NCI-H345 (cell line): ENCODE measurements at regions not wholly inside any gene's neighbourhood (a gene's known extent, or its start where the extent isn't known, plus 50 kb on each side); places are given as distances from the start of the nearest gene placed in this dataset.

Source experiments
- DNase-seq: peaks from one replicate; lab custom pipeline; 2025; lab: John Stamatoyannopoulos, UW

DNA sequence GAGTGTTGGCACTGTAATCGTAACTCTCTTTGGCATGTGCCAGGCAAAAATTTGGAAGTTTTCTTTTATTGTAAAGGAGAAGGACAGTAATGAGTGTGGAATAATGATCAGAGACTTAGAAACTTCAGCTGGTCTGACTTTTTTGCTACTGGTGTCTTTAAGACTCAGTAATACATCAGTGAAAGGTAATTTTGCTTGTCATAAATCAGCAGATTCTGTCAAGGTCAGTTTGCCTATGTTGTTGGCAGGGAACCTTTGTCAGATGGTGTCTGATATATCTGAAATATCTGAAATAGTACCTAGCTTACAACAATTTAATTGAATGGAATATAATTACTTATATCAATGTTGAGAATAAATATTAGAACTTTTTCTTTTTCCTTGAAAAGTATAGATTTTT, 516.9 kb downstream of the LRFN5 start:
- DNase-seq: no peak

DNA sequence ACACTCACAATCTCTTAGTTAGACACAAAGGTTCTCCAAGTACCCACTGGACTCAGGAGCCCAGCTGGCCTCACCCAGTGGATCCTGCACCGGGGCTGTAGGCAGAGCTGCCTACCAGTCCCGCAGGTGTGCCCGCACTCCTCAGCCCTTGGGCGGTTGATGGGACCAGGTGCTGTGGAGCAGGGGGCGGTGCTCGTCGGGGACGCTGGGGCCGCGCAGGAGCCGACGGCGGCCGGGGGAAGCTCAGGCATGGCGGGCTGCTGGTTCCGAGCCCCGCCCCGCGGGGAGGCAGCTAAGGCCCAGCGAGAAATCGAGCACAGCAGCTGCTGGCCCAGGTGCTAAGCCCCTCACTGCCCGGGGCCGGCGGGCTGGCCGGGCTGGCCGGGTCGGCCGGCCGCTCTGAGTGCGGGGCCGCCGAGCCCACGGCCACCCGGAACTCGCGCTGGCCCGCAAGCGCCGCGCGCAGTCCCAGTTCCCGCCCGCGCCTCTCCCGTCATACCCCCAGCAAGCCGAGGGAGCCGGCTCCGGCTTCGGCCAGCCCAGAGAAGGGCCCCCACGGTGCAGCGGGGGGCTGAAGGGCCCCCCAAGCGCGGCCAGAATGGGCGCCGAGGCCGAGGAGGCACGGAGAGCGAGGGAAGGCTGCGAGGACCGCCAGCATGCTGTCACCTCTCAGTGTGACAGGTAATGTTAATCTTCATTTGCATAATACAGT, 506.8 kb downstream of the LRFN5 start:
- no peak for DNase-seq

DNA sequence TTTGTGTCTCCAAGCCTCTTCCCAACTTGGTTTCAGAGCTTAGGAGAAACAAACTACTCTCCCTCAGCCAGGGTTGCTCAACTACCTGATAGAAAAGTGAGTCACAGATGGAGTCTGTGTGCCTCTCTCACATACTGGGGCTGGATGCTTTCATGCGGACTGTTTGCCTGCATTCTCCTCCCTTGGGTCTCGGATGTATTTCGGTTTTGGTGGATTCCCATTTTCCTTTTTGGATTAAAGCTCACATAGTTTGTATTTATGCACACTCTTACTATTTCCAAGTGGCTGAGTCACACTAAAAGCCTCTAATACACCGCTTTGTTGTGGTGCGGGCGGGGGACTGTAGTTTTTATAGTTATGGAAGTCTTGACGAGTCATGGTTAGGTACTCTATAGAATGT, 505.4 kb downstream of the LRFN5 start:
- no peak for DNase-seq

DNA sequence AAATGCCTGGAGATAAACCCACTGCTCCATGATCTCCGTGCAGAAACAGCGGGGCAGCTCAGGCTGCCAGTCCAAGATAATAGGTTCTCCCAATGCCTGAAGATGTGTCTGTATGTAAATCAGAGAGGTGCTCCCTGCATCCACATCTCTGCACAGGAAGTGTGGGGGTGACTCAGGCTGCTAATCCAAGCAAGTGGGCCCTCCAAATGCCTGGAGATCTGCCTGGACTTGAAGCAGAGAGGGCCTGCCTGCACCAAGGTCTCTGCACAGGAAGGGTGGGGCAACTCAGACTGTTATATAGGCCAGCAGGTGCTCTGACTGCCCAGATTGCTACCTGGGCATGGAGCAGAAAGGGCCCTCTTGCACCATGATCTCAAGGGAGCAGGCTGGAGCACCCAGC, 504.7 kb downstream of the LRFN5 start:
- DNase-seq: no peak

DNA sequence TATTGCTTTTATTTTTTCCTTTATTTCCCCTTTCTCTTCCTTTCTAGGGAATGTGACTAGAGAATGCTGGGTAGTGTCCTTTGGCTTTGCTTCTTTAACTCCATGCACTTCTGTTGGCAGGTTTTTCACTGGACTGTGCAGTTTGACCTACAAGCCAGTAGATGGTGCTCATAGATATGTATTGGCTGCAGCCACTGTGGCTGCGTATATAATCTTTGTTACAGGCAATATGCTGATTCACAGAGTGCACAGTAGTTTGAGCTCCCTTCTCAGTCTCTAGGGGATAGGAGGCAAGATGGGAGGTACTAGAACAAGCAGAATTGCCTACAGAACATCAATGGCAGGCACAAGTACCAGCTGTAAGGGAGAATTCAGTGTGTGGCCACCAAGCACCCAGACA, 503.5 kb downstream of the LRFN5 start:
- DNase-seq: no peak

DNA sequence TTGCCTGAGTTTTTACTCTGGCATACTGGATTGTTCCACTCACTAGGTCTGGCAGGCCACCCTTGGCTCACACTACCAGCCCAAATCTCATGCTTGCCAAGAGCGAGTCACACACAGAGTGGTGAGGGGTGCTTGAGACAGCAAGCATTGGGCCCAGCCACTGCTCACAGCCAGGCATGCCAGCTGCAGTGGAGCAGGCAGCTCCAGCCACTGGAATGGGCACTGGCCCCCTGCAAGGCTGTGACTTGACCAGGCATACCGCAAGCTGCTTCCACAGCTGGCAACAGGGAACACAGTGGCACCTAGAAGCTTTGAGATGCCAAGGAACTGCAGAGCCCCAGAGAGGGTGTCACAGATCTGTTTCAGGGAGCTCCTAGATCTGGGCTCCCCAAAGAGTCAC, 488.5 kb downstream of the LRFN5 start:
- no peak for DNase-seq

DNA sequence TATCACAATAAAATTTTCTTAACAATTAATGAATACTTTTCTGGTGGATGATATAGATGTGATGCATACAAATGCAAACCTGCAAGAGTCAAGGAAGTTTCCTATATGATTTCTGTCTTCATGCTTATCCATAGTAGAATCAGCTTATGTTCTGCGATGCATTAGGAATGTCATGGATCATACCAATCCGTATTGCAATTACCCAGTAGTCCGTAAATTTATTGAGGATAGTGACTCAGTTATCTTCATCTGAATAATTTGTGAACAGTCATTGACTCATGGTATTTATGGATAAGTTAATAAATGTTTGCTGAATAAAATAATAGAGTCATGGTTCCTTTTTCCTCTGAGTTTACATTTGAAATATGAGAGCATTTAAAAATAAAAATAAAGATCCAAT, 483.4 kb downstream of the LRFN5 start:
- DNase-seq: no peak

DNA sequence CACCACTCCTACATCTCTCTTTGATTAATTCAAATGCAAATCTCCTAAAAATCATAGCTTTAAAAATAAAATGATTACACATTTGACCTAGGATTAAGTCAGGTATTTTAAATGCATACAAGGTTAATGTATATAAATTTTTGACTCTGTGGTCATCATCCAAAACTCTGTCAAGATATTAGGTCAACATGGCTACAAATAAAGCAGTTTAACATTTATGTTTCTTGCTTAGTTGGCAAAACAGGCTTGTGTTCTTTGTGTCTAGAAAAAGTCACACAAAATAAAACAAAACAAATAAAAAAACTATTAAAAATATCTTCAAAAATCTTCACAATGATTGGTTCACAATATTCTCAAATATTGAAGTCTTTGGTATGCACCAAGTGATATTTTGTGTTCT, 473.2 kb downstream of the LRFN5 start:
- no peak for DNase-seq

DNA sequence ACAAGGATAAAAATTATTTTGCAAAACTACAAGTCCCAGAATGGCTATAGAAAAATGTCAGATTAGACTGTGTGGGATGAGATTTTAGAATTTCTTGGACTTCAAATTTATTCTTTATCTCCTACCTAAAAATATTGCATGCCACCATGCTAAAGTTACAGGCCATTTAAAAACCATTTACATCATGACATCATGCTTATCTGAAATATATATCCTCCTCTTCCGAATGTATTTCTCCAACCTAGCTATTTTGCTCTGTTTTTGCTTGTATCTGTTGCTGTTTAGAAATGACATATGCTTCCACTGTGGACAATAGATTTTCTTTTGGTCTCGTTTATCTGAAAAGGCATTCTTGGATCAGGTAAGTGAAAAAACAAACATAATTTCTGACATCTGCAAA, 471.7 kb downstream of the LRFN5 start:
- DNase-seq: no peak

DNA sequence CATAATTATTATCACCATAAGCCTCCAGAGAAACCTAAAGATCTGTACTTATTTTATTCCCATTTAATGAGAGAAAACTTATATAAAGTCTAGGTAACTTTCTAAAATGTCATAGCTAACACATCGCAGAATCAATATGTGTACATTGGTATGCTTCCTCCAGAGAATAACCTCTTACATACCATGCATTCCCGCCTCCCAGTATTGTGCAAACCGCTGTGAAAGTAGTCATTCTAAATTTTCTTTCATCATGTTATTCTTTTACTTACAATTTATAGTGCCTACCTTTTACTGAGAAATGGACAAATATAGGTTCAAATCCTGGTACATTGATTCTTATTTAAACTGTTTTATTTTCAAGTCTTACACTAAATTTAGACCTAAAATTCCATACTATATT, 463.4 kb downstream of the LRFN5 start:
- DNase-seq: no peak

DNA sequence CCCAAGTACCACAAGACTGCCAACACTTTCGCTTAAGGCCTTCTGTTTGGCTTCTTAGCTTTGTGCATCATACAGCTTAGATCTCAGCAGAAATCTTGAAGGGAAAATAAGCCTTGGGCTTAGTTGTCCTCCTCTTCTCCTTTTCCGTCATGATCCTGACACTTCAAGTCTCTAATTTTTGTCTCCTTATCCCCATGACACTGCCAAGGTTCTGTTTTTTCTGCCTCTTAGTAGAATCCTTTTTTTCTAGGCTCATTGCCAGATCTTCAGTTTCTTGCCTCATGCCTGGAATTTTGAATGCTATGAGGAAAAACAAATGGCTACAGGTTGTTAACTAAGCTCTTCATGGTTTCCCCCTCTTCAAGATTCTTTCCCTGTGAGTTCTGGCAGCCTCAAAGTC, 450.4 kb downstream of the LRFN5 start:
- DNase-seq: no peak

DNA sequence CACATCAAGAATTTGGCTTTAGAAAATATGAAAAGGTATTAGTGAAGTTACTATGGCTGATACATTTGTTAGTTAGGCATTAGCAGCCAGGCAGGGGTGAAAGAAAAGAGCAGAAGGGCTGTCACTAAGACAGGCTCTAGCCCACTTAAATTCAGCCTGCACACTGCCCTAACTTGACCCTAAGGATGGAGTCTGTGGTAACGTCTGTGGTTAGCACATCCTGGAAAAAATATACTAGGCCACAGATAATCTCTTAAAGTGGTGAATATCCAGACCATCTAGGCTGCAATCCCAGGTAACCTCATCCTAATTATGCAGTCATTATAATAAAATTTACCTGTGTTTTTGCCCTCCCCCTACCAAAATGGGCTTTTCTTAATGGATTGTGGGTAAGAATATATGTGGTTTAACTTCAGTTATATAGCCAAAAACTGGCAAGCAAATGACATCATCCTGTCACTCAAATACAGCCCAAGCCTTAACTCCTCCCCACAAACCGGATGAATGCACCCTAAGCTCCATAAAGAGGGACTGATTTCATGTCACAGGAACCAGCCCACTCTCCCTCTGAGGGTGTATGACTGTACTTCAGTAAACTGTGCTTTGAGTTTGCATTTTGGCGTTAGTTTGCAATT, 440.9 kb downstream of the LRFN5 start:
- no peak for DNase-seq

DNA sequence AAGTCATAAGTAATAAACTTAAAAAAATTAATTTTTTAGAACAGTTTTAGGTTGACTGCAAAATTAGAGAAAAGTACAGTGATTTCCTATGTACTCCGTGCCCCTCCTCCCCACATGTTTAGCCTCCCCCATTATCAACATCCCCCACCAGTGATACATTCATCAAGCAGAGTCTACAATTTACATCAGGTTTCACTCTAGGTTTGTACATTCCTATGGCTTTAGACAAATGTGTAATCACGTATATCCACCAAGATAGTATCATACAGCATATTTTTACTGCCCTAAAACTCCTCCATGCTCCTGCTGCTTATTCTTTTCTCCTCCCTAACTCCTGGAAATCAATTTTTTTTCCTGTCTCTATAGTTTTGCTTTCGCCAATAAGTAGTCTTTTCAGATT, 438.7 kb downstream of the LRFN5 start:
- DNase-seq: no peak

DNA sequence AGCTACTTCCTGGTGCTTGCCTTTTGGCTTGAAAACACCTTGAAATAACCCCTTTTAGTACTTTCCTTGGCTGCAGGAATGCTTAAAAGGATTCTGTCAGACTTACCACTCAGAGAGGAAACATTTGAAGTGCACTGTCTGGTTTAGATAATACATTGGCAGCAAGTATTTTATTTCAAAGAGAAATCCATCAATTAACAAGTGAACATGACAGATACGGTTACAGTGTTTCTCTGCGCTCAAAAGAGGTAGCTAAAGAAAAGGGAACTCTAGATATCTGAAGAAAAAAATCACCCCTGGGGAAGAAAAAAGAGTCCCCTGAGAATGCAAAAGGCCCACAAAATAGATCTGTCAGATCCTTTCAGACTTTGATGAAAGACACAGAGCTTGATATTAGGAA, 421.9 kb downstream of the LRFN5 start:
- no peak for DNase-seq

DNA sequence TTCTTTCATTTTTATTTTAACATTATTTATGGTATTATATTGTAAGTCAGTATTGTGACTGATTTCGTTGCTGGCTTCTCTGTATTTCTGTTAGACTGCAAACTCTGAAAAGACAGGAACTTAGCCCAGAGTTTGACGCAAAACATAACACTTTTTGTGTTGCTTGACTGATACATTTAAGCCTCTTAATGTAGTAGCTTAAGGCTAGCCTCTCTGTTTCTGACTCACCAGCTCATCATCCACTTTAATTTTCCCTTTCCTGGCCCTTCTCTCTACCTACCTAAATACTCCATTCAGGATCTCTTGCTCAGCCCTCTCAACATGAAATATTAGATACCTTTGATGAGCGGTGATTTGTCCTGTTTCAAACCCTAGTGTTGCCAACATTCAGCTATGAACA, 420.6 kb downstream of the LRFN5 start:
- no peak for DNase-seq

DNA sequence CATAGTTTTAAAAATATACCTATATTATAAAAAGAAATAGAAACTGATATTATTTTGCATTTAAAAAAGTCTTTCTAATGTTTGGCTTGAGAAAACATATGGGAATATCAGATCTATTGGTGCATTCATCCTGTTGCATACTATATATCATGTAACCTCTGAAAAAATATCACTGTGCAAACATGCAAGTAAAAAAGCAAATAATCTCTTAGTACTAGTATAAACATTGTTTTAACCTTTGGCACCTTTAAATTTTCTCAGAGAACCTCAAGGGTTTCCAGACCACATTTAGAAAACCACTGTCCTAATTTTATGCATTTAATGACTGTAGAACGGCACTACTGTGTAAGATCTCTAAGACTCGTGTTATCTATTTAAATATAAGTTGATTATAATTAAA, 416.8 kb downstream of the LRFN5 start:
- DNase-seq: no peak

DNA sequence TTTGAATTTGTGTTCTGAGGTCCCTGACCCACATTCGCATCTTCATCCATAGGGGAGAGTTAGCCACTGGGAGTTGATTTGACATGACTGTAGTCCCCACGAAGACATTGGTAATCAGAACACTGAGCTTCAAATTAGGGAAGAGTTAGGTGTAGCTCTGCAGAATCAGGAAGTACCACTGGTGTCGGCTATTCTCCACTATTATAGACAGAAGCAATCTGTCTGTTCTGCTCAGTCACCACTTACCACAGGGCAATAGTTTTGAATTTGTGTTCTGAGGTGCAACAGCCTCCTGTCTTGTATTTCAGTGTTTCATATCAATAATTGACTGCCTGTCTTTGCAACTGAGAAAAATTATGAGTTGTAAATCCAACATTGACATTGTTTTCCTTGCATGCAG, 407.6 kb downstream of the LRFN5 start:
- DNase-seq: no peak

DNA sequence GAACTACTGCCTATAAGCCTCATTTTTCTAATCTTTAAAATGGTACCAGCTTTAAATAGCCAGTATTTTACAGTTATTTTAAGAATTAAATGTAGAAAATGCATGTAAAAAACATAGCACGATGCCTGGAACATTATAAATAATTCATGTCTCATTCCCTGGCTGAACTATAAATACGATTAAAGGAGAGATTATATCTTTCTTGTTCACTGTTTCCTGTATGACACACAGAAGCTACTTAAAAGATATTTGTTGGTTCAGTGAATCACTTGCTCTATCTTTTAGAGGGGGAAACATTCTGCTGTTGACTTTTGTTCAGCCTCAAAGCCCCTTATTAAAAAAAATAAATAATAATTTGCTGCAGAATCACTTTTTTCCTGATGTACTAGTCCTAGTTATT, 406.9 kb downstream of the LRFN5 start:
- no peak for DNase-seq

DNA sequence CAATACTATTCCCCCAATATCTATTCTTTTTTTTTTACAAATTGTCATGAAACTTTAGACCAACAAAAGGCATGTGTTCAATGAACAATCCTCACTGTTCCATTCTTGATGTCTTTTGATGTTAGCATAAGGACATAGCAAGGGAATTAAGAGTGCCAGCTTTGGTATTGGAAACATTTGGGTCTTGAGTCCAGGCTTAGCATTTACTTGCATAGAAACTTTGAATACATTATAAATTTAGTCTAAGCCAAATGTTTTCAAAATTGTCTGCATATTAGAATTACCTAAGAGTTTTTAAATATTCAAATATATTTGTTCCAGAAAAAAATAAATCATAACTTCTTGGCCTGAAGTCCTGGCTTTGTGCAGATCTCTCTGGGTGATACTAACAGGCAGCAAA, 406.5 kb downstream of the LRFN5 start:
- DNase-seq: no peak

DNA sequence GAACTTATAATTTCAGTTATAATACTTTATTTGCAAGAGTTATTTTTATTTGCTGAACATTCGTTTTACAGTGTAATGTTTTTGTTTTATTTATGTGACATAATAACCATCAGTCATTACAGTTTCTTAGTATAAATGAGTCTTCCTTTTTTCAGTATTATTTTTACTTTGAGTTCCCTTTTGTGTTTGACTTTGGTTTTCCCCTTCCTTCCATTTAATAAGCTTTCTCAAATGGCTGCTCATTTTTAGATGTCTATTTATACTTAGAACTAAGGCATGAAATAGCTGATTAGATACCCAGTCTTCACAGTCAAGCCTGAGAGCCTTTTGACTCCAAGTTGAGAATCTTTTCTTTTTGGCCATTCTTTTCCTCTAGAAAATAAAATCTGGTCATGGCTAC, 404.5 kb downstream of the LRFN5 start:
- no peak for DNase-seq

DNA sequence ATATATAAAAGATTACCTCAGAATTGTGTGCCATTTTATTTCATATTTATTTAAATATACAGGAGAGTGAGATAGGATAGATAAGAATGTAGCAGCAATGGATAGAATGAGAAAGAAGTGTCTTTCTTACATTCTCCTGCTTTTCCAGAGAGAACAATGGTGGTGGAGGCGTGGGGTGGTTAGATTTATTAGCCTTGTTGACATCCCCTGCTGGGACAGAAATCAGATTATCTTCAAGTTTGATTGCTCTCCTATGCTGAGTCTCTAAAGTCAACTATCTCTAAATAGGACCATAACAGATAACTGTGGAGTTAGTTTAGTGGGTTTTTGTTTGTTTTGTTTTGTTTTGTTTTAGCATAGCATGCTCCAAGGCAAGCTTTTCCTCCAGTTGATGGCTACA, 397.6 kb downstream of the LRFN5 start:
- DNase-seq: no peak

DNA sequence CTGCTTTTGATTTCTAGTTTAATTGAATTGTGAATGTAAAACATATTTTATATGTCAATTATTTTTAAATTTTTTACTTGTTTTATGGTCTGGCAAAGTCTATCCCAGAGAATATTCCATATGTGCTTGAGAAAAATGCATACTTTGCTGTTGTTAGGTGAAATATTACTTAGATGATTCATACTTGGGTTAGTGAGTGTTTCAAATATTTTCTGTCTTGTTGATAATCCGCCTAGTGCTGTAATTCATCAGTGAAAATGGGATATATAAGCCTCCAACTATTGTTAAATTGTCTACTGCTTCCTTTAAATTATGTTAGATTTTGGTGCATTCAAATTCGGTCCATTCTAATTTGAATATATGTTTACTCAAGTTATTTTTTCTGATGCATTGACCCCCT, 395.5 kb downstream of the LRFN5 start:
- DNase-seq: no peak

DNA sequence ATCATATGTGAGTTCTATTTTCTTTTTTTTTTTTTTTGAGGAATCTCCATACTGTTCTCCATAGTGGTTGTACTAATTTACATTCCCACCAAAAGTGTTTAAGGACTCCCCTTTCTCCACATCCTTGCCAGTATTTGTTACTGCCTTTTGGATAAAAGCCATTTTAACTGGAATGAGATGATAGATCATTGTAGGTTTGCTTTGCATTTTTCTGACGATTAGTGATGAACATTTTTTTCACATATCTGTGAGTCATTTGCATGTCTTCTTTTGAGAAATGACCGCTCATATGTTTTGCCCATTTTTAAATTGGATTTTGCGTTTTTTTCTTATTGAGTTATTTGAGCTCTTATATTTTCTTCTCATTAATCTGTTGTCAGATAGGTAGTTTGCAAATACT, 394.8 kb downstream of the LRFN5 start:
- DNase-seq: no peak

DNA sequence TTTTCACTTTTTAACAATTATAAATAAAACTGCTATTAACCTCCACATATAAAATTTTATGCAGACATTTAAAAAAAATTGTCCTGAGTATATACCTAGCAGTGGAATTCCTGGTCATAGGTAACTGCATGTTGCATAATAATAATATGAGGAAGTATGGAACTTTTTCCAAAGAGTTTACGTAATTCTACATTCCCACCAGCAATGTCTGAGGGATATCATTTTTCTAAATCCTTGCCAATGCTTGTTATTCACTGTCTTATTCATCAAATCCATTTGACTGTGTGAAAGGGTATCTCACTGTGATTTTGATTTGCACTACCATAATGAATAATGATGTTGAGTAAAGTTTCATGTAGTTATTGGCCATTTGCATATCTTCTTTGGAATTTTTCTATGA, 393.8 kb downstream of the LRFN5 start:
- no peak for DNase-seq
